GM12878 (cell line): ENCODE measurements at regions not wholly inside any gene's neighbourhood (a gene's known extent, or its start where the extent isn't known, plus 50 kb on each side); places are given as distances from the start of the nearest gene placed in this dataset.

Experiments used
- ATAC-seq: fragments of 200-7000 bp; cut with Tn5 transposase; 3 replicates; pipeline ENCODE4 v1.9.1; 2020; ENCODE audit warnings: mild to moderate bottlenecking, moderate library complexity
- BruUV-seq: library from RNA; stranded (reverse); fragments of 400-500 nt; replicated peaks from 2 replicates; lab custom pipeline; 2021; lab: Mats Ljungman, UMichigan
- CTCF ChIA-PET: fragments of 300-600 bp; sonication (Branson Sonifier 250); formaldehyde crosslinking; extraction: SDS; loops from one replicate; lab custom pipeline; 2021; ENCODE audit warnings: inconsistent platforms; lab: Yijun Ruan, JAX
- POLR2A ChIA-PET: fragments of 350-600 bp; formaldehyde crosslinking; extraction: SDS; loops from one replicate; lab custom pipeline; 2021; ENCODE audit warnings: inconsistent platforms; lab: Charles Lee
- RAD21 ChIA-PET: fragments of 300-600 bp; sonication (Branson Sonifier 250); formaldehyde crosslinking; loops from one replicate; lab custom pipeline; 2023; ENCODE audit warnings: antibody characterized with exemption; ENCODE audit not compliant: unreplicated experiment; lab: Charles Lee
- SMC1A ChIA-PET: fragments of 300-600 bp; sonication (Branson Sonifier 250); formaldehyde crosslinking; loops from one replicate; lab custom pipeline; 2023; ENCODE audit not compliant: unreplicated experiment, uncharacterized antibody; lab: Charles Lee
- DNase-seq: peaks from one replicate; pipeline ENCODE4 v3.0.0-alpha.2; 2011; ENCODE audit warnings: low read depth, low spot score
- FAIRE-seq: peaks from 3 replicates; lab custom pipeline; 2011; peaks lifted over from hg19 to GRCh38; lab: Jason Lieb, UNC
- H2AFZ ChIP-seq: 2 replicates; pipeline ENCODE4 v1.6.0; 2011; ENCODE audit warnings: low read depth, low read length, control low read depth; ENCODE audit not compliant: control insufficient read depth
- H3K27ac ChIP-seq: 2 replicates; pipeline ENCODE4 v1.5.1; 2011; ENCODE audit warnings: control low read depth; ENCODE audit not compliant: control insufficient read depth, insufficient read depth
- H3K27me3 ChIP-seq, 2 experiments: replicated peaks in 1 of 2; 2 replicates each; pipeline versions ENCODE4 v1.6.0 to v1.6.1; 2011; ENCODE audit warnings: low read length in 1 of 2; ENCODE audit not compliant: control insufficient read depth in 2 of 2, insufficient read depth in 2 of 2
- H3K36me3 ChIP-seq, 2 experiments: 2 replicates each; pipeline ENCODE4 v1.5.1; 2011; ENCODE audit warnings: low read length in 1 of 2; ENCODE audit not compliant: control insufficient read depth in 2 of 2, insufficient read depth in 2 of 2
- H3K4me1 ChIP-seq: 2 replicates; pipeline ENCODE4 v1.6.1; 2011; ENCODE audit warnings: mild to moderate bottlenecking, low read length, moderate library complexity, mixed read lengths; ENCODE audit not compliant: control insufficient read depth, insufficient read depth
- H3K4me2 ChIP-seq: 2 replicates; pipeline ENCODE4 v1.6.0; 2011; ENCODE audit warnings: control low read depth; ENCODE audit not compliant: control insufficient read depth, insufficient read depth
- H3K4me3 ChIP-seq: fragments of 200-600 bp; sonication (generic); 2 replicates; pipeline ENCODE4 v1.5.1; 2016
- H3K79me2 ChIP-seq: 2 replicates; pipeline ENCODE4 v1.6.0; 2011; ENCODE audit warnings: low read length; ENCODE audit not compliant: control insufficient read depth, insufficient read depth
- H3K9ac ChIP-seq: 2 replicates; pipeline ENCODE4 v1.8.0; 2011; ENCODE audit warnings: low read length, control low read depth, mixed read lengths; ENCODE audit not compliant: control insufficient read depth, insufficient read depth
- H3K9me3 ChIP-seq: replicated peaks from 3 replicates; pipeline ENCODE4 v1.5.1; 2011; ENCODE audit warnings: mild to moderate bottlenecking, low read length; ENCODE audit not compliant: control insufficient read depth, insufficient read depth
- H4K20me1 ChIP-seq: 2 replicates; pipeline ENCODE4 v1.6.0; 2011; ENCODE audit not compliant: control insufficient read depth, insufficient read depth
- EGR1 ChIP-seq, 2 experiments: IDR thresholded peaks; 1 replicate in 1 of 2; 2 replicates in 1 of 2; pipeline ENCODE4 v1.6.1; 2011 to 2012; ENCODE audit warnings: low read depth in 2 of 2, low read length in 2 of 2, borderline replicate concordance in 1 of 2, mild to moderate bottlenecking in 1 of 2, moderate library complexity in 1 of 2
- IRF3 ChIP-seq: fragments of 450-650 bp; IDR thresholded peaks from 2 replicates; pipeline ENCODE4 v1.6.1; 2014; ENCODE audit warnings: mild to moderate bottlenecking
- MEF2B ChIP-seq: fragments of 450-650 bp; IDR thresholded peaks from 2 replicates; pipeline ENCODE4 v1.6.1; 2018; ENCODE audit warnings: mild to moderate bottlenecking, moderate library complexity; ENCODE audit not compliant: partially characterized antibody, poor library complexity, severe bottlenecking
- PAX8 ChIP-seq: fragments of 450-650 bp; IDR thresholded peaks from 2 replicates; pipeline ENCODE4 v1.6.1; 2017; ENCODE audit warnings: mild to moderate bottlenecking, moderate library complexity
- TCF12 ChIP-seq: IDR thresholded peaks from 2 replicates; pipeline ENCODE4 v1.6.1; 2011; ENCODE audit warnings: low read depth, mild to moderate bottlenecking, low read length
- WGBS: methylation state at CpG from one replicate; pipeline ENCODE4 v1.1.6; 2016; ENCODE audit warnings: low lambda C conversion rate; ENCODE audit not compliant: insufficient replicate concordance, insufficient coverage; ENCODE audit errors: missing lambda C conversion rate; 5-methylcytosine and 5-hydroxymethylcytosine counted together
- in situ Hi-C: fragments of 300-500 bp; cut with MboI; formaldehyde crosslinking; loops from 9 replicates; pipeline ENCODE4 v1.14.3; 2018; ENCODE audit warnings: mixed read lengths
- intact Hi-C: fragments of 100-400 bp; cut with micrococcal nuclease; formaldehyde crosslinking; loops from one replicate; pipeline ENCODE4 v1.14.2; 2022; ENCODE audit not compliant: unreplicated experiment
- TF ChIP-seq, protein P1 (sequence below): fragments of 450-650 bp; IDR thresholded peaks from 2 replicates; pipeline ENCODE4 v1.6.1; 2017; ENCODE audit warnings: mild to moderate bottlenecking, moderate library complexity

DNA sequence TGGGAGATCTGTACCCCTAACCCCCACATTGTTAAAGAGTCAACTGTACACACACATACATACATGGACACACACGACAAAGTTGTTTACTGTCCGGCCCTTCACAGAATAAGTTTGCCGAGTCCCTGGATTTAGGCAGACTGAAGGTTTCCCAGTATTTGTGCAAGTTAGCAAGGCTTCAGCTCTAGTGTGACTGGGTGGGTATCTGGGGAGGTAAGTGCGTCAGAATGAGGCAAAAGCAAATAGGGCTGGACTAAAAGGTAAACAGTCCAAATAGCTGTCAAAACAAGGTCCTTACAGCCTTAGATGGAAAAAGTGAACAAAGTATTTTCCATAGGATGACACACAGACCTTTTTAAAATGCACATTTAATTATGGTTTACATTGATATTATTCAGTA lies 228.4 kb upstream of the UFM1 start:
- H3K9ac ChIP-seq: no peak overlapping the region
- no peaks in the 10 kb centered on the region for H3K36me3 ChIP-seq
- DNase-seq: no peak
- H3K79me2 ChIP-seq: no peaks in the 10 kb centered on the region
- H3K4me1 ChIP-seq: no peaks in the 10 kb centered on the region
- POLR2A ChIA-PET: no interaction called here
- in situ Hi-C loops (no loop called here), intact Hi-C loops (no loop called here)
- no TSS peak for BruUV-seq
- no peaks in the 10 kb centered on the region for H3K9me3 ChIP-seq
- no peak for FAIRE-seq
- no peak overlapping the region for H3K4me2 ChIP-seq
- no peak overlapping the region for H2AFZ ChIP-seq
- 77% methylated on average over 4 of the region's 4 CpGs for WGBS
- SMC1A ChIA-PET: no interaction called here
- RAD21 ChIA-PET: no interaction called here
- no peak overlapping the region for H3K4me3 ChIP-seq
- ATAC-seq: no peak
- CTCF ChIA-PET: no interaction called here
- H4K20me1 ChIP-seq: no peaks in the 10 kb centered on the region
- H3K27me3 ChIP-seq: no peaks in the 10 kb centered on the region
- H3K27ac ChIP-seq: no peak overlapping the region
- TF ChIP-seq PAX8: no peak
- TF ChIP-seq, all 136 proteins: peak for 0

DNA sequence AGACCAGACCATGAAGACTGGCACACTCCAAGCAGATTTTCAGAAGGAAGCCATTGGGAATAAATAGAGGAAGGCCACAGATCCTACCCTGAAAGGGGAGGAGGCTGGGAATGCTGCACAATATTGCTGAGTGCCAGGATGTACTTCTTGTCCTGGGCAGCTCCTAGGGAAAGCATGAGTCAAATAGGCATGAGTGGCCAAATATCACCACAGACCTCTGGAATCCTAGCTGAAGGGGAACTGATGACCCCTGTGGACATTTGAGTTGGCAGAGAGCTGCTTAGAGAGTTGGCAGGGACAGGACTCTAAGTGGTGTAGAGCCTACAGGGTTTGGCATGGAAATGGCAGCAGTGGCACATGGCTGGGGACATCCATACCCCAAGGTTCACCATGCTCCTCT lies 234.3 kb upstream of the TRPC4 start:
- RAD21 ChIA-PET: no interaction called here
- Histone ChIP-seq H2AFZ (no peak overlapping the region), H3K9me3 (no peaks in the 10 kb centered on the region), H3K79me2 (no peaks in the 10 kb centered on the region), H3K36me3 (no peaks in the 10 kb centered on the region), H3K4me3 (no peak overlapping the region), H3K27me3 (no peaks in the 10 kb centered on the region), H4K20me1 (no peaks in the 10 kb centered on the region), H3K27ac (no peak overlapping the region), H3K9ac (no peak overlapping the region), H3K4me1 (no peaks in the 10 kb centered on the region), H3K4me2 (no peak overlapping the region)
- CTCF ChIA-PET: no interaction called here
- SMC1A ChIA-PET: no interaction called here
- no TSS peak for BruUV-seq
- no peak for ATAC-seq
- TF ChIP-seq EGR1 (IDR thresholded peaks at IDR 0.05; ENCODE audit: borderline replicate concordance in 1 of 2, low read depth in 2 of 2, low read length in 2 of 2) (no peak), TCF12 (no peak), IRF3 (no peak), MEF2B (no peak)
- TF ChIP-seq, protein P1, sequence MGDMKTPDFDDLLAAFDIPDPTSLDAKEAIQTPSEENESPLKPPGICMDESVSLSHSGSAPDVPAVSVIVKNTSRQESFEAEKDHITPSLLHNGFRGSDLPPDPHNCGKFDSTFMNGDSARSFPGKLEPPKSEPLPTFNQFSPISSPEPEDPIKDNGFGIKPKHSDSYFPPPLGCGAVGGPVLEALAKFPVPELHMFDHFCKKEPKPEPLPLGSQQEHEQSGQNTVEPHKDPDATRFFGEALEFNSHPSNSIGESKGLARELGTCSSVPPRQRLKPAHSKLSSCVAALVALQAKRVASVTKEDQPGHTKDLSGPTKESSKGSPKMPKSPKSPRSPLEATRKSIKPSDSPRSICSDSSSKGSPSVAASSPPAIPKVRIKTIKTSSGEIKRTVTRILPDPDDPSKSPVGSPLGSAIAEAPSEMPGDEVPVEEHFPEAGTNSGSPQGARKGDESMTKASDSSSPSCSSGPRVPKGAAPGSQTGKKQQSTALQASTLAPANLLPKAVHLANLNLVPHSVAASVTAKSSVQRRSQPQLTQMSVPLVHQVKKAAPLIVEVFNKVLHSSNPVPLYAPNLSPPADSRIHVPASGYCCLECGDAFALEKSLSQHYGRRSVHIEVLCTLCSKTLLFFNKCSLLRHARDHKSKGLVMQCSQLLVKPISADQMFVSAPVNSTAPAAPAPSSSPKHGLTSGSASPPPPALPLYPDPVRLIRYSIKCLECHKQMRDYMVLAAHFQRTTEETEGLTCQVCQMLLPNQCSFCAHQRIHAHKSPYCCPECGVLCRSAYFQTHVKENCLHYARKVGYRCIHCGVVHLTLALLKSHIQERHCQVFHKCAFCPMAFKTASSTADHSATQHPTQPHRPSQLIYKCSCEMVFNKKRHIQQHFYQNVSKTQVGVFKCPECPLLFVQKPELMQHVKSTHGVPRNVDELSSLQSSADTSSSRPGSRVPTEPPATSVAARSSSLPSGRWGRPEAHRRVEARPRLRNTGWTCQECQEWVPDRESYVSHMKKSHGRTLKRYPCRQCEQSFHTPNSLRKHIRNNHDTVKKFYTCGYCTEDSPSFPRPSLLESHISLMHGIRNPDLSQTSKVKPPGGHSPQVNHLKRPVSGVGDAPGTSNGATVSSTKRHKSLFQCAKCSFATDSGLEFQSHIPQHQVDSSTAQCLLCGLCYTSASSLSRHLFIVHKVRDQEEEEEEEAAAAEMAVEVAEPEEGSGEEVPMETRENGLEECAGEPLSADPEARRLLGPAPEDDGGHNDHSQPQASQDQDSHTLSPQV: no peak
- POLR2A ChIA-PET: no interaction called here
- intact Hi-C loops: no loop called here
- FAIRE-seq: no peak
- in situ Hi-C loops: no loop called here
- no peak for DNase-seq
